ENCODE measurements at regions not wholly inside any gene's neighbourhood (a gene's known extent, or its start where the extent isn't known, plus 50 kb on each side); places are given as distances from the start of the nearest gene placed in this dataset.

DNA sequence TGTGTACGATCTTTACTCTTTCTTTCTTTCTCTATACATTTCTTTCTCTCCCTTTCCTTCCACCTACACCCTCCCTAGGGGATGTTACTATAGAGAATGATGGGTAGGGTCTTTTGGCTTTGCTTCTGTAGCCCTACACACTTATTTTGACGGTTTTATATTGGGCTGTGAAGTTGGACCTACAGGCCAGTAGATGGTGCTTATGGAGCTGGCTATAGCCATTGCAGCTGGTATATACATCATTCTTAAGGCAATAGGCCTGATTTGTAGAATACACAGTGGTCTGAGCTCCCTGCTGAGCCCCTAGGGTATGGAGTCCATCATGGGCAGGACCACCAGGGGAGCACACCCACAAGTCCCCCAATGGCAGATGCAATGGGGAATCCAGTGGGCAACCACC is 1869.7 kb downstream of the STIM2 start:
- TF ChIP-seq, protein P1, sequence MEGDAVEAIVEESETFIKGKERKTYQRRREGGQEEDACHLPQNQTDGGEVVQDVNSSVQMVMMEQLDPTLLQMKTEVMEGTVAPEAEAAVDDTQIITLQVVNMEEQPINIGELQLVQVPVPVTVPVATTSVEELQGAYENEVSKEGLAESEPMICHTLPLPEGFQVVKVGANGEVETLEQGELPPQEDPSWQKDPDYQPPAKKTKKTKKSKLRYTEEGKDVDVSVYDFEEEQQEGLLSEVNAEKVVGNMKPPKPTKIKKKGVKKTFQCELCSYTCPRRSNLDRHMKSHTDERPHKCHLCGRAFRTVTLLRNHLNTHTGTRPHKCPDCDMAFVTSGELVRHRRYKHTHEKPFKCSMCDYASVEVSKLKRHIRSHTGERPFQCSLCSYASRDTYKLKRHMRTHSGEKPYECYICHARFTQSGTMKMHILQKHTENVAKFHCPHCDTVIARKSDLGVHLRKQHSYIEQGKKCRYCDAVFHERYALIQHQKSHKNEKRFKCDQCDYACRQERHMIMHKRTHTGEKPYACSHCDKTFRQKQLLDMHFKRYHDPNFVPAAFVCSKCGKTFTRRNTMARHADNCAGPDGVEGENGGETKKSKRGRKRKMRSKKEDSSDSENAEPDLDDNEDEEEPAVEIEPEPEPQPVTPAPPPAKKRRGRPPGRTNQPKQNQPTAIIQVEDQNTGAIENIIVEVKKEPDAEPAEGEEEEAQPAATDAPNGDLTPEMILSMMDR (IDR thresholded peaks at IDR 0.05), result no peak
- no peak for TF ChIP-seq POLR2A (IDR thresholded peaks at IDR 0.05)

All from heart left ventricle (tissue), 13 donors.